MCF 10A (cell line): ENCODE measurements at regions not wholly inside any gene's neighbourhood (a gene's known extent, or its start where the extent isn't known, plus 50 kb on each side); places are given as distances from the start of the nearest gene placed in this dataset.

ENCODE experiments used
- BruUV-seq: library from RNA; stranded (reverse); fragments of 400-500 nt; replicated peaks from 2 replicates; lab custom pipeline; 2021; lab: Mats Ljungman, UMichigan
- CTCF ChIA-PET: fragments of 300-600 bp; sonication (Branson Sonifier 250); formaldehyde crosslinking; extraction: SDS; loops from one replicate; lab custom pipeline; 2021; ENCODE audit warnings: antibody characterized with exemption, inconsistent platforms; lab: Yijun Ruan, JAX
- POLR2A ChIA-PET: fragments of 300-600, 350-650 bp; sonication (Branson Sonifier 250); formaldehyde crosslinking; extraction: SDS; loops from one replicate; lab custom pipeline; 2020; ENCODE audit warnings: antibody characterized with exemption, inconsistent platforms; lab: Yijun Ruan, JAX
- DNase-seq: peaks from one replicate; pipeline ENCODE4 v3.0.0-alpha.2; 2018; ENCODE audit not compliant: unreplicated experiment
- H3K27ac Mint-ChIP-seq: one replicate; pipeline ENCODE4 v1.8.0; 2022; ENCODE audit warnings: mild to moderate bottlenecking, low read depth, mixed read lengths; ENCODE audit not compliant: unreplicated experiment
- H3K27me3 Mint-ChIP-seq: one replicate; pipeline ENCODE4 v1.8.0; 2022; ENCODE audit warnings: mixed read lengths; ENCODE audit not compliant: insufficient read depth, unreplicated experiment
- H3K36me3 Mint-ChIP-seq: one replicate; pipeline ENCODE4 v1.8.0; 2022; ENCODE audit warnings: mild to moderate bottlenecking, moderate library complexity, mixed read lengths; ENCODE audit not compliant: insufficient read depth, unreplicated experiment
- H3K4me1 Mint-ChIP-seq: one replicate; pipeline ENCODE4 v1.8.0; 2022; ENCODE audit warnings: mixed read lengths; ENCODE audit not compliant: insufficient read depth, unreplicated experiment
- H3K4me3 Mint-ChIP-seq: one replicate; pipeline ENCODE4 v1.8.0; 2022; ENCODE audit warnings: mild to moderate bottlenecking, moderate library complexity, mixed read lengths; ENCODE audit not compliant: unreplicated experiment
- H3K9me3 Mint-ChIP-seq: one replicate; pipeline ENCODE4 v1.8.0; 2022; ENCODE audit warnings: mixed read lengths; ENCODE audit not compliant: unreplicated experiment
- intact Hi-C: fragments of 100-400 bp; cut with micrococcal nuclease; formaldehyde crosslinking; loops from 2 replicates; pipeline ENCODE4 v1.14.1; 2022
- TF ChIP-seq, protein P1 (sequence below): fragments of 200-600 bp; IDR thresholded peaks from one replicate; pipeline ENCODE4 v1.8.0; 2022; ENCODE audit warnings: antibody characterized with exemption, mild to moderate bottlenecking; ENCODE audit not compliant: unreplicated experiment

DNA sequence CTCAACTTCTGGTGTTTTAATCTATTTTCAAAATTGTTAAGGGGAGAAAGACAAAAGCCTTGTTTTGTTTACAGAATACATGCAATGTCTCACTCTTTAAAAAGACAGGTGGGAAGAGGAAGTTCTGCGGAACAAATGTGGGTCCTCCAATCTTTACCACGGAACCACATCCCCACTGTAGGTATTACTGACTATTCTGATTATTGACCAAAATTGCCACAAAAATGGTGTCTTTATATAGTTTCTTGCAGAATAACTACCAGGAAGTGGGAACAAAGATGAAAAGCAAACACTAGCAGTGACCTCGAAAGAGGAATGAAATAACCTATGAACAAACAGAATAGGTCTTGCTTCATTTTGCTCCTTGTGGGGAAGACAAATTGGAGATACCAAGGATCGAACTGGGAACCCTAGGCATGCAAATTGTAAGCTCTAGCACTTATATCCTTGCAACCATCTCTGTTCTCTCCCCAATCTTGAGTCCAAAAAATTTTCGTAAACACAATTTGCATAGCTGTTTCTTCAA is 106.7 kb downstream of the GPX5 start:
- POLR2A ChIA-PET, result interaction anchor here (1.5 kb wide), 1 partner anchor 16 kb away, joined by 4 read pairs; no protein-coding TSS in a partner anchor
- Mint-ChIP-seq H3K9me3 (no peaks in the 10 kb centered on the region), H3K4me3 (no peak overlapping the region), H3K27ac (no peak overlapping the region), H3K36me3 (no peaks in the 10 kb centered on the region), H3K4me1 (no peaks in the 10 kb centered on the region), H3K27me3 (no peaks in the 10 kb centered on the region)
- no TSS peak for BruUV-seq
- DNase-seq, result no peak
- TF ChIP-seq, protein P1, sequence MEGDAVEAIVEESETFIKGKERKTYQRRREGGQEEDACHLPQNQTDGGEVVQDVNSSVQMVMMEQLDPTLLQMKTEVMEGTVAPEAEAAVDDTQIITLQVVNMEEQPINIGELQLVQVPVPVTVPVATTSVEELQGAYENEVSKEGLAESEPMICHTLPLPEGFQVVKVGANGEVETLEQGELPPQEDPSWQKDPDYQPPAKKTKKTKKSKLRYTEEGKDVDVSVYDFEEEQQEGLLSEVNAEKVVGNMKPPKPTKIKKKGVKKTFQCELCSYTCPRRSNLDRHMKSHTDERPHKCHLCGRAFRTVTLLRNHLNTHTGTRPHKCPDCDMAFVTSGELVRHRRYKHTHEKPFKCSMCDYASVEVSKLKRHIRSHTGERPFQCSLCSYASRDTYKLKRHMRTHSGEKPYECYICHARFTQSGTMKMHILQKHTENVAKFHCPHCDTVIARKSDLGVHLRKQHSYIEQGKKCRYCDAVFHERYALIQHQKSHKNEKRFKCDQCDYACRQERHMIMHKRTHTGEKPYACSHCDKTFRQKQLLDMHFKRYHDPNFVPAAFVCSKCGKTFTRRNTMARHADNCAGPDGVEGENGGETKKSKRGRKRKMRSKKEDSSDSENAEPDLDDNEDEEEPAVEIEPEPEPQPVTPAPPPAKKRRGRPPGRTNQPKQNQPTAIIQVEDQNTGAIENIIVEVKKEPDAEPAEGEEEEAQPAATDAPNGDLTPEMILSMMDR, result no peak
- CTCF ChIA-PET, result no interaction called here
- intact Hi-C loops, result no loop called here

DNA sequence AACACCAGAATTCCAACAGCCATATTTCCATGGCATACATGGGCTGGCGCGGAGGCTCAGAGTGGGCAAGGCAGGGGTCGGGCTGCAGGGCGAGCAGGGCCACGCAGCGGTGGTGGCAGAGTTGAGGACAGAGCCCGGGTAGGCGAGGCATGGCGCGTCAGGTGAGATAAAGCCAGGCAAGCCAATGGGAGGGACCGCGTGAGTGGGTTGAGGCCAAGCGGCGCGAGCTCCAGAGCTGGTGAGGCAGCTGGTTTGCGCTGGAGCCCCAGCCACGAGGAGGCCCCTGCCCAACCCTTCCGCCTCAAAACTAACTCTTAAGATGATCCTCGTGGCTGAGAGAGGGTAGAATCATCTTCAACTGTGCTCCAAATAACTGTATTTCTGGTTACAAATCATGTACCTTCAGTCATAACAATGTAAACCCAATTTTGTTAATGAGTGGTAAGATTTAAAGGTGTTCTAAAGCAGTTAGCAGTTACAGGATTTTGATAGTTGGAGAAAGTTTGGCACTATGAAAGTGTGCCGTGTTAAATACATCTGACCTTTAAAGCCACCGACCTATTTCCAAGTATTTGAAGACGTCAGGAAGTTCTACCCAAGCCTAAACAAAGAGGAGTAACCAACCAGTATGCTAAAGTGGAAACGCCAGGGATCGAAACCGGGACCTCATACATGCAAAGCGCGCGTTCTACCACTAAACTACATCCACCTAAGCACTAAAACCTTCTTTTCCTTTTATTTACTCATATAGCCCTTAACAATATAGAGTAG is 107.9 kb downstream of the GPX5 start:
- no TSS peak for BruUV-seq
- Mint-ChIP-seq H3K27me3 (no peaks in the 10 kb centered on the region), H3K36me3 (no peaks in the 10 kb centered on the region), H3K9me3 (no peaks in the 10 kb centered on the region), H3K4me1 (no peaks in the 10 kb centered on the region), H3K27ac (no peak overlapping the region), H3K4me3 (no peak overlapping the region)
- intact Hi-C loops, result no loop called here
- TF ChIP-seq, protein P1, result no peak
- no peak for DNase-seq
- ChIA-PET POLR2A (no interaction called here), CTCF (no interaction called here)

- TF ChIP-seq, protein P1, result no peak
- ChIA-PET CTCF (interaction anchor here (0.9 kb wide), 1 partner anchor 10 kb away, joined by 4 read pairs; no protein-coding TSS in a partner anchor), POLR2A (no interaction called here)
- H3K27ac Mint-ChIP-seq, result no peak overlapping the region
- BruUV-seq, result no TSS peak
- intact Hi-C loops, result no loop called here
- no peaks in the 10 kb centered on the region for H3K4me1 Mint-ChIP-seq
- H3K4me3 Mint-ChIP-seq, result no peak overlapping the region
- DNase-seq, result no peak
- H3K9me3 Mint-ChIP-seq, result no peaks in the 10 kb centered on the region
- no peaks in the 10 kb centered on the region for H3K36me3 Mint-ChIP-seq
- no peaks in the 10 kb centered on the region for H3K27me3 Mint-ChIP-seq
These were observed 108.7 kb downstream of the GPX5 start for GRCh38 chr6:28634411-28634760.

GRCh38 chr6:28634761-28635546 is 109.3 kb downstream of the GPX5 start:
- H3K9me3 Mint-ChIP-seq, result no peaks in the 10 kb centered on the region
- H3K4me1 Mint-ChIP-seq, result no peaks in the 10 kb centered on the region
- no peak for DNase-seq
- no peak overlapping the region for H3K4me3 Mint-ChIP-seq
- POLR2A ChIA-PET, result no interaction called here
- intact Hi-C loops, result no loop called here
- no peaks in the 10 kb centered on the region for H3K36me3 Mint-ChIP-seq
- TF ChIP-seq, protein P1, result no peak
- CTCF ChIA-PET, result interaction anchor here (0.6 to 0.9 kb wide), 2 partner anchors 9 to 243 kb away, joined by 3 to 4 read pairs; no protein-coding TSS in a partner anchor
- H3K27ac Mint-ChIP-seq, result no peak overlapping the region
- no peaks in the 10 kb centered on the region for H3K27me3 Mint-ChIP-seq
- BruUV-seq, result no TSS peak
